Fibroblast of villous mesenchyme (primary cell): ENCODE measurements at regions not wholly inside any gene's neighbourhood (a gene's known extent, or its start where the extent isn't known, plus 50 kb on each side); places are given as distances from the start of the nearest gene placed in this dataset.

Experiments used
- DNase-seq: peaks from one replicate; pipeline ENCODE4 v3.0.0-alpha.2; 2010; ENCODE audit warnings: low read depth
- H3K4me3 ChIP-seq: 2 replicates; pipeline ENCODE4 v1.5.1; 2011; ENCODE audit warnings: low read depth, mild to moderate bottlenecking, low read length
- TF ChIP-seq, protein P1 (sequence below): IDR thresholded peaks from 2 replicates; pipeline ENCODE4 v1.5.1; 2012; ENCODE audit warnings: low read depth, mild to moderate bottlenecking, low read length; ENCODE audit not compliant: insufficient read depth

DNA sequence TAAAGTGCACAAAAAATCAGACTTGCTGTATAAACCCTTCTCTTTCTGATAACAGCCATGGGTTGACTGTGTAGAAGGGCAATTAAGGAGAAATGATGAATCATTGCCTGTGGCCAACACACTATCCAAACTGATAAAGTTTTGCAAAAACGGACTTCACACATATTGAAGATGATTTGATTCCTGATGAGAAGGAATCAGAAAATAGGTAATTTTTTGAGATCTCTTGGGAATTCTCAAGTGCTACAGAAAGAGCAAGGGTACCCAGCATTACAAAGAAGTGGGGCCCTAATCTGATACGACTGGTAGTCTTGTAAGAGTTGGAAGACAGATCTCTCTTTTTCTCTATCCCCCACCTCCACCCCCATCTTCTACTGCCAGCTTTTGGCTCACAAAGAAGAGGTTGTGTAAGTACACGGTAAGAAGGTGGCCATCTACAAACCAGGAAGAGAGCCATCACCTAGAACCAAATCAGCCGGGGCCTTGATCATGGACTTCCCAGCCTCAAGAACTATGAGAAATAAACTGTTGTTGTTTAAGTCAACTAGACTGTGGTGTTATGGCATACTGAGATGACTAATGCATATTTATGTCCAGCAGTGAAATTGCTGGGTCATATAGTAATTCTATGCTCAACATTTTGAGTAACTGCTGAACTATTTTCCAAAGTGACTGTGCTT is 254.7 kb downstream of the EDEM1 start:
- TF ChIP-seq, protein P1, sequence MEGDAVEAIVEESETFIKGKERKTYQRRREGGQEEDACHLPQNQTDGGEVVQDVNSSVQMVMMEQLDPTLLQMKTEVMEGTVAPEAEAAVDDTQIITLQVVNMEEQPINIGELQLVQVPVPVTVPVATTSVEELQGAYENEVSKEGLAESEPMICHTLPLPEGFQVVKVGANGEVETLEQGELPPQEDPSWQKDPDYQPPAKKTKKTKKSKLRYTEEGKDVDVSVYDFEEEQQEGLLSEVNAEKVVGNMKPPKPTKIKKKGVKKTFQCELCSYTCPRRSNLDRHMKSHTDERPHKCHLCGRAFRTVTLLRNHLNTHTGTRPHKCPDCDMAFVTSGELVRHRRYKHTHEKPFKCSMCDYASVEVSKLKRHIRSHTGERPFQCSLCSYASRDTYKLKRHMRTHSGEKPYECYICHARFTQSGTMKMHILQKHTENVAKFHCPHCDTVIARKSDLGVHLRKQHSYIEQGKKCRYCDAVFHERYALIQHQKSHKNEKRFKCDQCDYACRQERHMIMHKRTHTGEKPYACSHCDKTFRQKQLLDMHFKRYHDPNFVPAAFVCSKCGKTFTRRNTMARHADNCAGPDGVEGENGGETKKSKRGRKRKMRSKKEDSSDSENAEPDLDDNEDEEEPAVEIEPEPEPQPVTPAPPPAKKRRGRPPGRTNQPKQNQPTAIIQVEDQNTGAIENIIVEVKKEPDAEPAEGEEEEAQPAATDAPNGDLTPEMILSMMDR: no peak
- DNase-seq: no peak
- no peak overlapping the region for H3K4me3 ChIP-seq

DNA sequence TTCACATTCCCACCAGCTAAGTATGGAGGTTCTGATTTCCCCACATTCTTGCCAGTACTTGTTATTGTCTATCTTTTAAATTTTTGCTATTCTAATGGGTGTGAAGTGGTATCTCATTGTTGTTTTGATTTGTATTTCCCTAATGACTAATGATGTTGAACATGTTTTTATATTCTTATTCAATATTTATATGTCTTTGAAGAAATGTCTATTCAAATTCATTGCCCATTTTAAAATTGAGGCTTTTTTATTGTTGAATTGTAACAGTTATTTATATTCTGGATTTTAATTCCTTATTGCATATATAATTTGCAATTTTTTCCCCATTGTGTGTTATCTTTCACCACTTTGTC is 255.3 kb downstream of the EDEM1 start:
- no peak for DNase-seq
- TF ChIP-seq, protein P1: no peak
- H3K4me3 ChIP-seq: no peak overlapping the region

DNA sequence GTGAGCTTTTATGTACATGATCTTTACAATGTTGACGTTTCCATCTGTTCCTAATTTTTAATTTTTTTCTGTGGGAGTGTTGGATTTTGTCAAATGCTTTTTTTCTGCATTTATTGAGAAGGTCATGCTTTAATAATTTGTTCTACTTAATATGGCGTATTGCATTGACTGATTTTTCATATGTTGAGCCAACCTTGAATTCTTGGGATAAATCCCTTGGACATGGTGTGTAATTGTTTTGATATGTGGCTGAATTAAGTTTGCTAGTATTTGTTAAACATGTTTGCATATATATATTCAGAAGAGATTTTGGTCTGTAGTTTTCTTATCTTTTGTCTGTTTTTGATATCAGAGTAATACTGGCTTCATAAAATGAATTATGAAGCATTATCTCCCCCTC is 256.7 kb downstream of the EDEM1 start:
- H3K4me3 ChIP-seq: no peak overlapping the region
- TF ChIP-seq, protein P1: no peak
- DNase-seq: no peak

DNA sequence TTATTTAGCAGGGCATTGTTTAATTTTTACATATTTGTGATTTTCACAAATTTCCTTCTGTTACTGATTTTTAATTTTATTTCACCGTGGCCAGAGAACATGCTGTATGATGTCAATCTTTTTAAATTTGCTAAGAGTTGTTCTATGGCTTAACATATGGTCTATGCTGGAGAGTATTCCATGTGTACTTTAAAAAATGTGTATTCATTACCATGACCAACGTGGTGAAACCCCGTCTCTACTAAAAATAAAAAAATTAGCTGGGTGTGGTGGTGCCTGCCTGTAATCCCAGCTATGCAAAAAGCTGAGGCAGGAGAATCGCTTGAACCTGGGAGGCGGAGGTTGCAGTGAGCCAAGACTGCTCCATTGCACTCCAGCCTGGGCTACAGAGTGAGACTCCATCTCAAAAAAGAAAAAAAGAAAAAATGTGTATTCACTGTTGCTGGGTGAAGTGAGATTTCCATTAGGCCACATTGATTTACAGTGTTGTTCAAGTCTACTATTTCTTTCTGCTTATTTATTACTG is 258.2 kb downstream of the EDEM1 start:
- no peak for DNase-seq
- TF ChIP-seq, protein P1: no peak
- H3K4me3 ChIP-seq: no peak overlapping the region

DNA sequence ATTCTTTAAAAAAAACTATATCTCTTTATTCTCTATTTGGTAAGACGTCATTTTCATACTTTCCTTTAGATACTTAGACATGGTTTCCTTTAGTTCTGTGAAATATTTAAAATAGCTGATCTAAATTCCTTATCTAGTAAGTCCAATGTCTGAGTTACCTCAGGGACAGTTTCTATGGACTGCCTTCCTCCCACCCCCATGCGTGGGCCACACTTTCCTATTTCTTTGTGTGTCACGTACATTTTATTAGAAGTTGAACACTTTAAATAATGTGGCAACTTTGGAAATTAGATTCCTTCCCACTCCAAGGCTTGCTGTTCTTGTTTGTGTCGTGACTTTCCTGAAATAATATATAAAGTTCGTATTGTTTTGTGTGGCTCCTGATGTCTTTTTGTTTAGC is 260.7 kb downstream of the EDEM1 start:
- H3K4me3 ChIP-seq: no peak overlapping the region
- TF ChIP-seq, protein P1: no peak
- DNase-seq: no peak

DNA sequence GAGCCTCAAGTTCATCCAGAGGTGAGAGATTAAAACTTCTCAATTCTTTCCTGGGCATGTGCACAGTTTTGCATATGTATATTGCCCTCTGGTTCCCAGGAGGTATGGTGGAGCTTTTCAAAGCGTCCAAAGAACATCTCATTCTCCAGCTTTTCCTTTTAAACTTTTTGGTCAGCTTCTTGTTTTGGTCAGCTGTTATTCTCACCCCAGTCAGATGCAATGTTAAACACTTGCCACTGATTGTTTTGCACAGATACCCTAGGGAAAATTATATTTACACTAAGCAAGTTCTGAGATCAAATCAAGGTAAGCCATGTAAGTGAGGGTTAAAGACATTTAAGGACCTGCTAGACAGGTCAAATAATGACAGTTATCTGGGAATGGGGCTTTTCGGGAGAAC is 261.3 kb downstream of the EDEM1 start:
- H3K4me3 ChIP-seq: no peak overlapping the region
- TF ChIP-seq, protein P1: no peak
- no peak for DNase-seq

DNA sequence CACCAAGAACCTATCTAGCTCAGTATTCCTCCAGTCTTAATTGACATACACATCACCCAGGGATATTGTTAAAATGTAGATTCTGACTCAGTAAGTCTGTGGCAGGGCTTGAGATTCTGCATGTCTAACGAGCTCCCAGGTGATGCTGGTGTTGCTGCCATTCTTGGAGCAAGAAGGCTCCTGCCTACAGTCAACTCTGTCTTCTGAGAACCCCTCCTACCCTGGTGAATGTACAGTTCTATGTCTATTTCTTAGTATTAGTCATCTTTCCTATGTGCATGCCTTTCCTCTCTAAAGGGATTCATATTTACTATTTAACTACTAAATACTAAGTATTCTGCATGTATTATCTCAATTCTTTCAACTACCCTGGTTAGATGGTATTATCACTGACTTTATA is 268.7 kb downstream of the EDEM1 start:
- TF ChIP-seq, protein P1: no peak

More for the DNA sequence above, 268.7 kb downstream of the EDEM1 start:
- DNase-seq: no peak
- H3K4me3 ChIP-seq: no peak overlapping the region
